CD8-positive, alpha-beta memory T cell (primary cell): ENCODE measurements at regions not wholly inside any gene's neighbourhood (a gene's known extent, or its start where the extent isn't known, plus 50 kb on each side); places are given as distances from the start of the nearest gene placed in this dataset.

Source experiments
- CTCF ChIA-PET: fragments of 350-600 bp; sonication (Branson Sonifier 250); formaldehyde crosslinking; loops from one replicate; lab custom pipeline; 2021; ENCODE audit warnings: antibody characterized with exemption; lab: Charles Lee
- POLR2A ChIA-PET: fragments of 350-600 bp; sonication (Branson Sonifier 250); formaldehyde crosslinking; loops from one replicate; lab custom pipeline; 2021; ENCODE audit warnings: antibody characterized with exemption; lab: Charles Lee
- DNase-seq, 5 donors: peaks; one replicate each; pipeline versions ENCODE4 v3.0.0 to v3.0.0-alpha.2; 2020 to 2022; ENCODE audit warnings: mixed read lengths in 1 of 5
- H3K27ac ChIP-seq: one replicate; pipeline ENCODE4 v1.7.0; 2013; ENCODE audit warnings: low read depth, mild to moderate bottlenecking, low read length, moderate library complexity
- H3K27me3 ChIP-seq: 2 replicates; pipeline ENCODE4 v1.7.0; 2013; ENCODE audit warnings: low read length, mild to moderate bottlenecking; ENCODE audit not compliant: insufficient read depth, poor library complexity, severe bottlenecking
- H3K36me3 ChIP-seq: 2 replicates; pipeline ENCODE4 v1.7.0; 2013; ENCODE audit warnings: mild to moderate bottlenecking, low read length, moderate library complexity; ENCODE audit not compliant: insufficient read depth
- H3K4me1 ChIP-seq: 2 replicates; pipeline ENCODE4 v1.7.0; 2013; ENCODE audit warnings: mild to moderate bottlenecking, low read length, moderate library complexity; ENCODE audit not compliant: insufficient read depth
- H3K4me3 ChIP-seq: 2 replicates; pipeline ENCODE4 v1.7.0; 2013; ENCODE audit warnings: mild to moderate bottlenecking, low read length
- H3K9me3 ChIP-seq: 2 replicates; pipeline ENCODE4 v1.7.0; 2013; ENCODE audit warnings: mild to moderate bottlenecking, low read length
- H3K27ac Mint-ChIP-seq, 8 donors: one replicate each; pipeline ENCODE4 v1.8.0; 2020 to 2021; ENCODE audit warnings: mixed read lengths in 8 of 8, mild to moderate bottlenecking in 6 of 8, inconsistent platforms in 3 of 8, moderate library complexity in 3 of 8
- H3K27me3 Mint-ChIP-seq, 2 donors: one replicate each; pipeline ENCODE4 v1.8.0; 2020 to 2021; ENCODE audit warnings: mixed read lengths in 2 of 2, mild to moderate bottlenecking in 1 of 2, moderate library complexity in 1 of 2
- H3K36me3 Mint-ChIP-seq, 3 donors: one replicate each; pipeline ENCODE4 v1.8.0; 2020 to 2021; ENCODE audit warnings: mixed read lengths in 3 of 3, inconsistent platforms in 1 of 3, mild to moderate bottlenecking in 1 of 3
- H3K4me1 Mint-ChIP-seq, 3 donors: one replicate each; pipeline ENCODE4 v1.8.0; 2020 to 2021; ENCODE audit warnings: mixed read lengths in 3 of 3, inconsistent platforms in 1 of 3, mild to moderate bottlenecking in 1 of 3
- H3K4me3 Mint-ChIP-seq, 7 donors: one replicate each; pipeline ENCODE4 v1.8.0; 2020 to 2021; ENCODE audit warnings: mixed read lengths in 7 of 7, mild to moderate bottlenecking in 6 of 7, moderate library complexity in 4 of 7, inconsistent platforms in 2 of 7
- H3K9me3 Mint-ChIP-seq, 5 donors: one replicate each; pipeline ENCODE4 v1.8.0; 2020 to 2022; ENCODE audit warnings: mixed read lengths in 5 of 5, mild to moderate bottlenecking in 3 of 5, moderate library complexity in 2 of 5, inconsistent platforms in 1 of 5

DNA sequence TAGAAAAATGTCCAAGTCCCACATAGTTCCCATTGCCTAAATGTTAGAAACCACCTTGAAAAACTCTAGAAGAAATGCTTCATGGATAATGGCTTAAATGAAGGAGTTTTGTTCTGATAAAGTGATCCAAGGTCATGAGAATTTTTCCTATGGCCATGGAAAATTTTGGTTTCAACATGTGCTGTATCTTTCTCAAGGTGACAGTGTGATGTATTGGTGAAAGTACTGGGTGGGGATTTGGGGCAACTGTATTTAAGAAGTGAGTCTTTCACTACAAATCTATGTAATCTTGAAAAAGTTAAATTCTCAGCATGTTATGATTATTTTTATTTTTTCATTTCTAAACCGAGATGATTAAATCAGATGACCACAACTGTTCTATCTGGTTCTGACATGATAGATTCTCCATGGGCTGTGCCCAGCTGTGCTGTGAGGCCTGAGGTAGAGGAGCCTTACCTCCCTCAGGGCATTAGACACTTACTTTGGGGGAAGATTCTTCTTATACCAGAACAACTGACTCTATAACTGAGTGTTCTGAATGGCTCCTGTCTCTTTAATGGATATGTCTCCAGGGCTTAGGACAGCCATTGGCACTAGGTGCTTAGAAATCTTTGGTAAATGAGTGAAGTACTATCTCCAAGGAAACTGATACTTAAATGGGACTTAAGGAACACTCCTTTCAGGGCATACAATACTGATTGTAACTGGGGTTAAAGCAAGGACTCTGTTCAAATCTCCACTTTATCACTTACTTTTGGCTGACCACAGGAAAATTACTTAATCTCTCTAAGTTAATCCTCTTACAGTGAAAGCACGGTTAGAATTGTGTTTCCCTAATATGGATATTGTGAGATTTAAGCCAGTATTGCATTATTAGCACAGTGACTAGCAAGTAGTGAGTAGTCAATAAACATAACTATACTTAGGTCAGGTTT is 397.4 kb upstream of the MEF2C start:
- Histone ChIP-seq H3K36me3 (no peaks in the 10 kb centered on the region), H3K9me3 (no peaks in the 10 kb centered on the region), H3K27me3 (no peaks in the 10 kb centered on the region), H3K4me1 (no peaks in the 10 kb centered on the region), H3K27ac (no peak overlapping the region), H3K4me3 (no peak overlapping the region)
- ChIA-PET CTCF (no interaction called here), POLR2A (no interaction called here)
- Mint-ChIP-seq H3K4me3 (no peak overlapping the region), H3K4me1 (no peaks in the 10 kb centered on the region), H3K36me3 (no peaks in the 10 kb centered on the region), H3K27ac (no peak overlapping the region), H3K9me3 (peaks cover 0 to 2% (median 0%) of the 10 kb centered on the region in 5 donors), H3K27me3 (peaks cover 0 to 4% of the 10 kb centered on the region in 2 donors)
- no peak for DNase-seq

DNA sequence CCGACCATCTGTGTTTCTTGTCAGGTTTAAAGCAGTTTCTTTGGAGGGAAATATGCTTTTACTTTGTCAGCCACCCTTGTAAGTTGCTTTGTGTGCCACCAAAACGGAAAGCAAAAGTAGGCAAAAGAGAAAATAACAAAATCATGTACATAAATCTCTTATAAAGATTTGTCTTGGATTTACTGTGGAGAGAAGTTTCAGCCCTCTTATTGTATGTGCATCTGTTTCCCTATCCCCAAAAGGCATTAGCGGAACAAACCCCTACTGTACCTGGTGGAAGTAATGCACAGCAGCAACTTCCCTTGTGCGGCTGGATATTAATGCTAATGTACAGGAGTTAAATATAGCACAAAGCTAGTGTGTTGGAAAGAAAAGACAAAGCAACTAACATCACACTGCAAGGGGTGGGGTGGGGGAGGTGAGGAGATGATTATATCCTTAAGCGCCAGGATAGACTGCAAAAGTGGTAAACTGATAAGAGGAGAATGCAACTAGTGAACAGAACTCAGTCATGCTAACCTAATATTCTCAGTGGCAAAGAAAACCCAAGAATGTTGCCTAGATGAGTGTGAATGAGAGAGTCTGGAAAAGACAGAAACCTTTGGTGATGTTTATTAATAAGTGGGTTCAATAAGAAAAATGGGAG is 396.5 kb upstream of the MEF2C start:
- H3K27me3 ChIP-seq = no peaks in the 10 kb centered on the region
- POLR2A ChIA-PET = no interaction called here
- Mint-ChIP-seq H3K27ac (no peak overlapping the region), H3K9me3 (peaks cover 0 to 3% (median 0%) of the 10 kb centered on the region in 5 donors), H3K27me3 (peaks cover 0 to 4% of the 10 kb centered on the region in 2 donors), H3K4me3 (no peak overlapping the region), H3K36me3 (no peaks in the 10 kb centered on the region), H3K4me1 (no peaks in the 10 kb centered on the region)
- CTCF ChIA-PET = no interaction called here
- no peaks in the 10 kb centered on the region for H3K36me3 ChIP-seq
- DNase-seq = no peak
- H3K27ac ChIP-seq = no peak overlapping the region
- no peaks in the 10 kb centered on the region for H3K4me1 ChIP-seq
- no peak overlapping the region for H3K4me3 ChIP-seq
- H3K9me3 ChIP-seq = no peaks in the 10 kb centered on the region

DNA sequence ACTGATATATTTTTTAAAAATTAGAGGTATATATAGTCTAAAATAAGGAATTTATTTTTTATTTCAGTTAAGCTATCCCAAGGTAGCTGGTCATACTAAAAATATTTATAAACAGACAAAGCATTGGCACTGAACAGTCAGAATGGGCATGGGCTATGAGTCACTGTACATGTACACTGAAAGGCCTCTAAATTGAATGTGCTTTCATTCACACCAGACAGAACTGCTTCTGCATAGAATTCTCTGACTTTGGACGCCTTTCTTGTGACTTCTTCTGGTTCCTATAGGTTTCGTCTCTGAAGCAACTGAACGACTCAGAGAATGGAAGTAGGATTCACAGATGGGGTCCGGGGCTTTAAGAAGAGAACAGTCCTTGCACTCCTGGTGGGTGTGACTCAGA is 394.8 kb upstream of the MEF2C start:
- ChIA-PET POLR2A (no interaction called here), CTCF (no interaction called here)
- H3K27me3 ChIP-seq = no peaks in the 10 kb centered on the region
- H3K4me3 ChIP-seq = no peak overlapping the region
- H3K9me3 ChIP-seq = no peaks in the 10 kb centered on the region
- no peak overlapping the region for H3K27ac ChIP-seq
- H3K36me3 ChIP-seq = no peaks in the 10 kb centered on the region
- H3K4me1 ChIP-seq = no peaks in the 10 kb centered on the region
- H3K27ac Mint-ChIP-seq = no peak overlapping the region
- no peak for DNase-seq
- H3K9me3 Mint-ChIP-seq = peaks cover 0 to 3% (median 2%) of the 10 kb centered on the region in 5 donors
- peaks cover 0 to 4% of the 10 kb centered on the region in 2 donors for H3K27me3 Mint-ChIP-seq
- no peak overlapping the region for H3K4me3 Mint-ChIP-seq
- no peaks in the 10 kb centered on the region for H3K36me3 Mint-ChIP-seq
- no peaks in the 10 kb centered on the region for H3K4me1 Mint-ChIP-seq

DNA sequence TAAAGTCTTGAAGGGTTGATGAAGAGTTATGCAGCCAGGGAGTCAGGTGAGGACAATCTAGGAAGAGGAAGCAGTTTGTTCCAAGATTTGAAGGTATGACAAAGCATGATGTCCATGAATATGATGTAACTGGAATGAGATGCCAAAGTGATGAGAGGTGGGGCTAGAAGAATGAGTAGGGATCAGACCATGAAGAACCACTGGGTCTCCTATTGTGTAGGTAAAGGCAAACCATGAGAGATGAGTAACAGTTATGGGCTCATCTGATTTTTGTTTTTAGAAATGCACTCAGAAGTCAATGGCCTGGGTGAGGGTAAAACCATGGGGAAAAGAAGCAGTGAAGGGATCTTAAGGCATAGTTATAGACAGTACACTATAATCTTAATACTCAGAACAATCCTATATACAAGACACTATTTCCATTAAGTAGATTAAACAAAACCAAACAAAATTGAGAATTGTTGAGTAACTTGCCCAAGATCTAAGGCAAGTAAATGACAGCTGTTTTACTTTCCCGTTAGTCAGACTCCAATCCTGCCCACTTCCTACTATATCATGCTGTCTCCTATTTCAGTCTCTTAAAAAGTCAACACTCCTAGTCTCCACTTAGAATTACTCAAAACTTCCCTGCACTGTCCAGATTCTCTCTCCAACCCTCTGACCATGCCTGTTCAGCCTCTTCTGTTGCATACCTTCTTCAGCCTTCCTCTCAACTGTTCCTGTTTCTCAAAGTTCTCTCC is 393.8 kb upstream of the MEF2C start:
- no peak overlapping the region for H3K27ac Mint-ChIP-seq
- CTCF ChIA-PET = no interaction called here

DNA sequence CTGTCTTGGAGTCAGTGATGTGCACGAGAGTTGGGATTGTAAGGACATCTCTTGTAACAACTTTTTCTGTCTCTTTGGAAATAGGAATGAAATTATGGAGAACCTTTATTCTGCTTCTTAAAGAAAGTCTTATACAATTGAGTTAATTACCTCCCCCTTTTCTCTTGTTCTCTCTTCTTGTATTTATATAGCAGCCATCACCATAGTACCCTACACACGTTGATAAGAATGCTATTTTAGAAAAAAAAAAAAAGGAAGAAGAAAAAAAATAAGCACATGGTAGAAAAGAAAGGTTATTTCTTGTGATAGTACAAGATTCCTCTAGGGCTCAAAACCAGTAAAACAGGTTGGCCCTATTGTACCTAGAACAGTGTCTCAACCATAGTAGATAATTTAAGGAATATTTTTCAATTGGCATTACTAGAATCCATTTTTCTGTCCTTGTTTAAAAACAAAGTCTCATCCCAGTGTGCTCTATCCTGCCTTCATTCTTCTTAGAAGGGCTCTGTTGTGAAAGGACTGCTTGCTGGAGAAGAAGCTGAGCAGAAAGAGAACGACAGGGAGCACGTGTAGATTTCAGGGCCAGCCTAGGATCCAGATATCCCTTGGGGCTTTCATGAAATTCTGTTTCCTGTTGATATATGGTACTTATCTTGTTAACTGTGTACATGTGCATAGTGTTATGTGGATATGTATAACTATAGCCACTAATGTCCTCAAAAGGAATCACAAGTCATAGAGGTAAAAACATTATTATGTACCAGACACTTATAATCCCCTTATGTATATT is 392.3 kb upstream of the MEF2C start:
- Mint-ChIP-seq H3K27ac (no peak overlapping the region), H3K4me3 (no peak overlapping the region)
- H3K27me3 ChIP-seq = no peaks in the 10 kb centered on the region

More for the DNA sequence above, 393.8 kb upstream of the MEF2C start:
- no peak overlapping the region for H3K4me3 ChIP-seq
- POLR2A ChIA-PET = no interaction called here
- H3K4me1 Mint-ChIP-seq = no peaks in the 10 kb centered on the region
- H3K27ac ChIP-seq = no peak overlapping the region
- no peak overlapping the region for H3K4me3 Mint-ChIP-seq
- H3K9me3 Mint-ChIP-seq = peaks cover 0 to 3% (median 2%) of the 10 kb centered on the region in 5 donors
- no peaks in the 10 kb centered on the region for H3K27me3 ChIP-seq
- H3K36me3 Mint-ChIP-seq = no peaks in the 10 kb centered on the region
- no peaks in the 10 kb centered on the region for H3K36me3 ChIP-seq
- H3K27me3 Mint-ChIP-seq = peaks cover 0 to 4% of the 10 kb centered on the region in 2 donors
- no peaks in the 10 kb centered on the region for H3K9me3 ChIP-seq
- no peaks in the 10 kb centered on the region for H3K4me1 ChIP-seq
- no peak for DNase-seq

DNA sequence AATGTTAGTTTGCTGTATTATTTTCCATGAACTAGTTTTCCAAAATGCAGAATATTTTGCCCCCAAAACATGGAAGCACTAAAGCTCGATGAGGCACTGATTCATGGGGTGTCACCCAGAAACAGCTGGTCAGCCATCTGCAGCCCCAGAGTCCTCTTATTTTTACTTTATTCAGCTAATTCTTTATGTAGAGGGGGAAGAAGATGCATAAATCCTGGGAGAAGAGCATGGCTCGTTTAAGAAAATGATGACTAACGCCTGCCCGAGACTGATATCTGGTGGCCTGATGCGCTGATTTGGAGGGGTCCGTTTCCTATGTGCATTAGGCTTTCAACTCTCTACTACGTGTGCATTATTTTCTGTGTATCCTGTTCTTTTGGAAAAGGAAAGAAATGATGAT is 390.3 kb upstream of the MEF2C start:
- no peak overlapping the region for H3K27ac Mint-ChIP-seq
- H3K36me3 ChIP-seq = no peaks in the 10 kb centered on the region
- CTCF ChIA-PET = no interaction called here
- POLR2A ChIA-PET = no interaction called here
- no peaks in the 10 kb centered on the region for H3K36me3 Mint-ChIP-seq
- H3K4me3 Mint-ChIP-seq = no peak overlapping the region
- H3K4me1 Mint-ChIP-seq = no peaks in the 10 kb centered on the region
- peaks cover 0 to 2% of the 10 kb centered on the region in 2 donors for H3K27me3 Mint-ChIP-seq
- H3K9me3 ChIP-seq = no peaks in the 10 kb centered on the region
- DNase-seq = no peak
- no peaks in the 10 kb centered on the region for H3K4me1 ChIP-seq
- H3K9me3 Mint-ChIP-seq = peaks cover 0 to 4% (median 0%) of the 10 kb centered on the region in 5 donors
- H3K27ac ChIP-seq = no peak overlapping the region
- no peak overlapping the region for H3K4me3 ChIP-seq
- H3K27me3 ChIP-seq = no peaks in the 10 kb centered on the region

More for the DNA sequence above, 392.3 kb upstream of the MEF2C start:
- Mint-ChIP-seq H3K36me3 (no peaks in the 10 kb centered on the region), H3K4me1 (no peaks in the 10 kb centered on the region), H3K27me3 (peaks cover 0 to 4% of the 10 kb centered on the region in 2 donors), H3K9me3 (peaks cover 0 to 3% (median 2%) of the 10 kb centered on the region in 5 donors)
- no peak overlapping the region for H3K4me3 ChIP-seq
- no peak for DNase-seq
- CTCF ChIA-PET = no interaction called here
- H3K36me3 ChIP-seq = no peaks in the 10 kb centered on the region
- POLR2A ChIA-PET = no interaction called here
- H3K27ac ChIP-seq = no peak overlapping the region
- no peaks in the 10 kb centered on the region for H3K9me3 ChIP-seq
- H3K4me1 ChIP-seq = no peaks in the 10 kb centered on the region

DNA sequence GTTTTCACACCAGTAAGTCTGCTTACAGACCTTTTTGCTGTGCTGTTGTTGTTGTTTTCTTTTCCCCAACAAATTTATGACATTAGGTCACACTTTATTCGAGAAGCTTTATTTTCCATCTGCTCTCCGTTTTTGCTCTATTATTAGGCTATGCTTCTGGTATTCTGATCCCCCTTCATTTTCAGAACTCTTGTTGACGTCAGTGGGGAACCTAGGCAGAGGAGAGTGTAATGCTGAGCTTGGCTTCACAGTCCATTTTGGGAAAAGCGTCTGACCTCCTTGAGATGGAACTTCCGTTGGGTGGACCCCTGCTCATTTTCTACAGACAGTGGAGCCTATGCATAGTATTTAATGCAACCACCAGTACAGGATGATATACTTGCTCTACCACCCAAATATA is 387.9 kb upstream of the MEF2C start:
- POLR2A ChIA-PET = no interaction called here
- no peak overlapping the region for H3K4me3 ChIP-seq
- H3K9me3 ChIP-seq = no peaks in the 10 kb centered on the region
- Mint-ChIP-seq H3K4me1 (no peaks in the 10 kb centered on the region), H3K4me3 (no peak overlapping the region), H3K27ac (no peak overlapping the region), H3K27me3 (no peaks in the 10 kb centered on the region), H3K9me3 (peaks cover 0 to 4% (median 0%) of the 10 kb centered on the region in 5 donors), H3K36me3 (no peaks in the 10 kb centered on the region)
- no peaks in the 10 kb centered on the region for H3K36me3 ChIP-seq
- H3K27me3 ChIP-seq = no peaks in the 10 kb centered on the region
- CTCF ChIA-PET = no interaction called here
- no peaks in the 10 kb centered on the region for H3K4me1 ChIP-seq
- no peak overlapping the region for H3K27ac ChIP-seq
- no peak for DNase-seq
